Right lung (tissue), 2 donors: ENCODE measurements at regions not wholly inside any gene's neighbourhood (a gene's known extent, or its start where the extent isn't known, plus 50 kb on each side); places are given as distances from the start of the nearest gene placed in this dataset.
A peak's percentile ranks its signal among the peaks of the same experiment; 100 is the strongest.
"Not testable (repeated sequence)": the region's sequence is repeated elsewhere in the genome, so short reads cannot be mapped to it uniquely, and the experiment has no call there.

ENCODE experiments used
- DNase-seq, 2 donors: peaks; one replicate each; pipeline ENCODE4 v3.0.0-alpha.2; 2013

GRCh38 chr6:142637624-142638351 lies 307.2 kb downstream of the HIVEP2 start:
- no peak for DNase-seq

- no peak for DNase-seq
Observed at GRCh38 chr6:142642651-142643050, 302.3 kb downstream of the HIVEP2 start.

GRCh38 chr6:142644866-142645265 lies 300.1 kb downstream of the HIVEP2 start:
- no peak for DNase-seq

- no peak for DNase-seq
Observed at GRCh38 chr6:142645663-142646062, 299.3 kb downstream of the HIVEP2 start.

- DNase-seq, result peak in 1 of 2 donors; percentile 7
Observed at GRCh38 chr6:142647449-142648035, 297.4 kb downstream of the HIVEP2 start.

GRCh38 chr6:142648036-142648451 lies 296.9 kb downstream of the HIVEP2 start:
- DNase-seq, result peak; percentile 25 to 31

GRCh38 chr6:142648526-142648925 lies 296.4 kb downstream of the HIVEP2 start:
- DNase-seq, result no peak

GRCh38 chr6:142649438-142650234 lies 295.3 kb downstream of the HIVEP2 start:
- DNase-seq, result not testable (repeated sequence)

- DNase-seq, result no peak
Observed at GRCh38 chr6:142651384-142651783, 293.6 kb downstream of the HIVEP2 start.

- no peak for DNase-seq
Observed at GRCh38 chr6:142653710-142654420, 291.1 kb downstream of the HIVEP2 start.

- no peak for DNase-seq
Observed at GRCh38 chr6:142659661-142660060, 285.3 kb downstream of the HIVEP2 start.

GRCh38 chr6:142665393-142665792 lies 279.6 kb downstream of the HIVEP2 start:
- DNase-seq, result no peak

- DNase-seq, result no peak
Observed at GRCh38 chr6:142666599-142667185, 278.3 kb downstream of the HIVEP2 start.

- no peak for DNase-seq
Observed at GRCh38 chr6:142669471-142670351, 275.3 kb downstream of the HIVEP2 start.

- DNase-seq, result no peak
Observed at GRCh38 chr6:142671791-142672190, 273.2 kb downstream of the HIVEP2 start.

GRCh38 chr6:142675517-142675916 lies 269.5 kb downstream of the HIVEP2 start:
- DNase-seq, result no peak

- peak; percentile 89 to 92 for DNase-seq
Observed at GRCh38 chr6:142676027-142676443, 268.9 kb downstream of the HIVEP2 start.

GRCh38 chr6:142676647-142677192 lies 268.3 kb downstream of the HIVEP2 start:
- DNase-seq, result peak in 1 of 2 donors; percentile 30

- no peak for DNase-seq
Observed at GRCh38 chr6:142679907-142680700, 264.9 kb downstream of the HIVEP2 start.
